ENCODE measurements at regions not wholly inside any gene's neighbourhood (a gene's known extent, or its start where the extent isn't known, plus 50 kb on each side); places are given as distances from the start of the nearest gene placed in this dataset.

DNA sequence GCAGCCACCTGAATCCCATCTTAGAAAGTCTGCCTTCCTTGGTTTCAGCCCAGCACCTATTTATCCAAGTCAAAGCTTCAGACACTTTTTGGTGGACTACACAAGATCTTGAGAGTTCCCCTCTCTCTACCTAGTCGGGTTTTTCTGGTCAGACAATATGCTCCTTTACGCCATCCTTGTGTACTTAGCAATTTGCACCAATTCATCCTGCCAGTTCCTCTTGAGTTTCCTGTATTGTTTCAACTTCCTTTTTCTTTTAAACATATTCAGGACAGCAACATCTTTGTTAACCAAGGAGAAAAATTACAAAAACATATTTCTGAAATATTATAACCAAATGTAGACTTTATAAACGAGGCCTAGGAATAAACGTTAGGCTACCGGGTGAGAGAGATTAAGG lies 368.2 kb upstream of the CADM1 start:
- Histone ChIP-seq H3K27me3 (replicated peaks; ENCODE audit: control insufficient read depth, insufficient read depth, low read length) (peaks cover 2% of the 10 kb centered on the region; the same call in 1 of the 2 replicates), H3K9me3 (no peaks in the 10 kb centered on the region; the same call in 1 of the 2 replicates), H3K36me3 (ENCODE audit: control insufficient read depth, insufficient read depth, low read length) (no peaks in the 10 kb centered on the region), H3K4me3 (ENCODE audit: low read depth, low read length) (no peak overlapping the region), H3K4me1 (no peaks in the 10 kb centered on the region)
- peaks cover 18% of the 10 kb centered on the region for H3K27me3 Mint-ChIP-seq (ENCODE audit: insufficient read depth, unreplicated experiment)
- no peak overlapping the region for H3K4me3 Mint-ChIP-seq (ENCODE audit: unreplicated experiment)
- TF ChIP-seq, protein P1, sequence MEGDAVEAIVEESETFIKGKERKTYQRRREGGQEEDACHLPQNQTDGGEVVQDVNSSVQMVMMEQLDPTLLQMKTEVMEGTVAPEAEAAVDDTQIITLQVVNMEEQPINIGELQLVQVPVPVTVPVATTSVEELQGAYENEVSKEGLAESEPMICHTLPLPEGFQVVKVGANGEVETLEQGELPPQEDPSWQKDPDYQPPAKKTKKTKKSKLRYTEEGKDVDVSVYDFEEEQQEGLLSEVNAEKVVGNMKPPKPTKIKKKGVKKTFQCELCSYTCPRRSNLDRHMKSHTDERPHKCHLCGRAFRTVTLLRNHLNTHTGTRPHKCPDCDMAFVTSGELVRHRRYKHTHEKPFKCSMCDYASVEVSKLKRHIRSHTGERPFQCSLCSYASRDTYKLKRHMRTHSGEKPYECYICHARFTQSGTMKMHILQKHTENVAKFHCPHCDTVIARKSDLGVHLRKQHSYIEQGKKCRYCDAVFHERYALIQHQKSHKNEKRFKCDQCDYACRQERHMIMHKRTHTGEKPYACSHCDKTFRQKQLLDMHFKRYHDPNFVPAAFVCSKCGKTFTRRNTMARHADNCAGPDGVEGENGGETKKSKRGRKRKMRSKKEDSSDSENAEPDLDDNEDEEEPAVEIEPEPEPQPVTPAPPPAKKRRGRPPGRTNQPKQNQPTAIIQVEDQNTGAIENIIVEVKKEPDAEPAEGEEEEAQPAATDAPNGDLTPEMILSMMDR (IDR thresholded peaks at IDR 0.05; ENCODE audit: insufficient read depth in 1 of 2, low read depth in 1 of 2, low read length in 1 of 2, severe bottlenecking in 1 of 2, unreplicated experiment in 1 of 2): no peak
- POLR2A ChIA-PET: no interaction called here
- no peaks in the 10 kb centered on the region for H3K4me1 Mint-ChIP-seq (ENCODE audit: low read depth, unreplicated experiment)
- H3K27ac Mint-ChIP-seq (ENCODE audit: unreplicated experiment): no peak overlapping the region
- DNase-seq: no peak
- intact Hi-C loops (cut with micrococcal nuclease; ENCODE audit: unreplicated experiment): no loop called here
- no TSS peak for BruUV-seq (replicated peaks)
- no peaks in the 10 kb centered on the region for H3K36me3 Mint-ChIP-seq (ENCODE audit: insufficient read depth, unreplicated experiment)
- H3K9me3 Mint-ChIP-seq (ENCODE audit: unreplicated experiment): no peaks in the 10 kb centered on the region
- CTCF ChIA-PET: no interaction called here

DNA sequence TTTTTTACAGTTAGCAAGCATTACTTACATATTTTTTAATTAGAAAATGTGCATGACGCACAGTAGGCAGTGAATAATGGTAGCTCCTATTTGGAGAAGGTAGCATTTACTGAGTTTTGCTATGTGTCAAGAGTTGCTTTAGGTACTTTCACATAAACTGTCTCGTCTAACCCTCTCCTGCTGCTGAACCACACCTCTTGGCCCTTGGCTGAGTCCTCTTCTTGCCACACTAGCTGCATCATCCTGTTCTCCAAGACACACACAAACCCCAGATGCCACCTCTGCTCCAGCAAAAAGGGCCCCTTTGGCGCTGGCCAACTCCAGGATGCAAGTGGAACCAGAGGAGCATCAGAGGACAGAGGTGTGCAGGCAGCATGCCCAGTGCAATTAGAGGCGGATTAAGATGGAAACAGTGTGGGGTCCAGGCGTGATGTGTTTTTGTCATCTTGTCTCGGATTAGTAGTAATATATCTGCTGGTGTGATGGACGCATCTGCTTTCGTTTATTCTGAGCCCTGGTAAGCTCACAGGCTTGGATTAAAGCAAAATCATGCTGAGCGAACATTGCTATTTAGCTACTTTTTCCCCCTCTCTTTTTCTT lies 367.0 kb upstream of the CADM1 start:
- DNase-seq: no peak

DNA sequence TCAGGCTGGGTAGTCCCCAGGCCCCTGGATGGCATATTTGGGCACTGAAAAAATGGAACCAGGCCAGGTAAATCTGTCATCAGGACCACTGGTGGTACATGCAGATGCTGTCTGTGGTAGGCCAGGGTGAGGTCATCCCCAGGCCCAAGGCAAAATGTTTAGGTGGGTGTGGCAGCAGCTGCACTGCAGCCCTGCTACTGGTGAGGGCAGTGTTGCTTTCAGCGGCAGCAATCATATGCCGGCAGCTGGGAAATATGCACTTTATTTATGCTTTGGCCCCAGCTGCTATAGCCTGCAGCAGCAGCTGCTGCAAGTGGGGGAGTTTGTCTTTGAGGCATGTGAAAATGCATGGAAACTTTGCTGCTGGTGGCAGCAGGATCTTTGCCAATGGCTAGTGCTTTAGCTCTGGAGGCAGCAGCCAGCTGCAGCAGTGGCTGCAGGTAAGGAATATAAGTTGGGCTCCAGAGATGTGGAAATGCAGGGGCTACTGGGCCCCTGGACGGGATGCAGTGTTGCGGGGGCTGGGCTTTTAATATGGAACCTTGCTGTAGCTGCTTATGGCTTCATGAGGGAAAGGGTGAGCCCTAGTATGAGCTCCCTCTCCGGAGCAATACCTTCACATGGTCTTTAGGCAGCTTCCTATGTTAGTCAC lies 365.7 kb upstream of the CADM1 start:
- BruUV-seq (replicated peaks): no TSS peak
- CTCF ChIA-PET: interaction anchor here (0.7 to 1.0 kb wide), 3 partner anchors 32 to 50 kb away, joined by 3 to 6 read pairs (median 3); no protein-coding TSS in a partner anchor
- Mint-ChIP-seq H3K4me3 (ENCODE audit: unreplicated experiment) (no peak overlapping the region), H3K4me1 (ENCODE audit: low read depth, unreplicated experiment) (no peaks in the 10 kb centered on the region), H3K36me3 (ENCODE audit: insufficient read depth, unreplicated experiment) (no peaks in the 10 kb centered on the region), H3K9me3 (ENCODE audit: unreplicated experiment) (no peaks in the 10 kb centered on the region), H3K27me3 (ENCODE audit: insufficient read depth, unreplicated experiment) (peaks cover 21% of the 10 kb centered on the region), H3K27ac (ENCODE audit: unreplicated experiment) (no peak overlapping the region)
- intact Hi-C loops (cut with micrococcal nuclease; ENCODE audit: unreplicated experiment): loop anchor here (1.0 kb wide), 1 partner anchor 406 kb away; no protein-coding TSS in a partner anchor
- Histone ChIP-seq H3K4me3 (ENCODE audit: low read depth, low read length) (no peak overlapping the region), H3K4me1 (no peaks in the 10 kb centered on the region), H3K27me3 (replicated peaks; ENCODE audit: control insufficient read depth, insufficient read depth, low read length) (peaks cover 2% of the 10 kb centered on the region; the same call in 1 of the 2 replicates), H3K36me3 (ENCODE audit: control insufficient read depth, insufficient read depth, low read length) (no peaks in the 10 kb centered on the region), H3K9me3 (no peaks in the 10 kb centered on the region)
- TF ChIP-seq, protein P1 (IDR thresholded peaks at IDR 0.05; ENCODE audit: insufficient read depth in 1 of 2, low read depth in 1 of 2, low read length in 1 of 2, severe bottlenecking in 1 of 2, unreplicated experiment in 1 of 2): peak; percentile 84 to 86
- POLR2A ChIA-PET: no interaction called here
- peak; percentile 64 to 74 for DNase-seq

More for the DNA sequence above, 367.0 kb upstream of the CADM1 start:
- intact Hi-C loops (cut with micrococcal nuclease; ENCODE audit: unreplicated experiment): no loop called here
- Mint-ChIP-seq H3K36me3 (ENCODE audit: insufficient read depth, unreplicated experiment) (no peaks in the 10 kb centered on the region), H3K4me3 (ENCODE audit: unreplicated experiment) (no peak overlapping the region), H3K9me3 (ENCODE audit: unreplicated experiment) (no peaks in the 10 kb centered on the region), H3K4me1 (ENCODE audit: low read depth, unreplicated experiment) (no peaks in the 10 kb centered on the region), H3K27me3 (ENCODE audit: insufficient read depth, unreplicated experiment) (peaks cover 18% of the 10 kb centered on the region), H3K27ac (ENCODE audit: unreplicated experiment) (no peak overlapping the region)
- POLR2A ChIA-PET: no interaction called here
- TF ChIP-seq, protein P1 (IDR thresholded peaks at IDR 0.05; ENCODE audit: insufficient read depth in 1 of 2, low read depth in 1 of 2, low read length in 1 of 2, severe bottlenecking in 1 of 2, unreplicated experiment in 1 of 2): no peak
- BruUV-seq (replicated peaks): no TSS peak
- H3K27me3 ChIP-seq (replicated peaks; ENCODE audit: control insufficient read depth, insufficient read depth, low read length): peaks cover 2% of the 10 kb centered on the region; the same call in 1 of the 2 replicates
- CTCF ChIA-PET: no interaction called here
- H3K4me3 ChIP-seq (ENCODE audit: low read depth, low read length): no peak overlapping the region
- H3K9me3 ChIP-seq: no peaks in the 10 kb centered on the region; the same call in 1 of the 2 replicates
- H3K4me1 ChIP-seq: no peaks in the 10 kb centered on the region
- H3K36me3 ChIP-seq (ENCODE audit: control insufficient read depth, insufficient read depth, low read length): no peaks in the 10 kb centered on the region

All from Caco-2 (cell line).